ENCODE measurements at regions not wholly inside any gene's neighbourhood (a gene's known extent, or its start where the extent isn't known, plus 50 kb on each side); places are given as distances from the start of the nearest gene placed in this dataset.

GRCh38 chr21:17454315-17455027 is 58.4 kb upstream of the CXADR start:
- no peaks in the 10 kb centered on the region for H3K36me3 ChIP-seq
- DNase-seq (ENCODE audit: low spot score): no peak
- H3K27me3 ChIP-seq: no peaks in the 10 kb centered on the region

GRCh38 chr21:17455028-17455353 is 57.9 kb upstream of the CXADR start:
- no peak for TF ChIP-seq CTCF (IDR thresholded peaks at IDR 0.05)
- no peaks in the 10 kb centered on the region for H3K27me3 ChIP-seq
- H3K36me3 ChIP-seq: no peaks in the 10 kb centered on the region
- DNase-seq (ENCODE audit: low spot score): no peak
- H3K4me3 ChIP-seq: no peak overlapping the region
- H3K27ac ChIP-seq: no peak overlapping the region
- no peaks in the 10 kb centered on the region for H3K9me3 ChIP-seq
- H3K4me1 ChIP-seq: no peaks in the 10 kb centered on the region

More at GRCh38 chr21:17454315-17455027, 58.4 kb upstream of the CXADR start:
- H3K4me1 ChIP-seq: no peaks in the 10 kb centered on the region
- no peak overlapping the region for H3K27ac ChIP-seq
- no peak for TF ChIP-seq CTCF (IDR thresholded peaks at IDR 0.05)
- H3K9me3 ChIP-seq: no peaks in the 10 kb centered on the region
- no peak overlapping the region for H3K4me3 ChIP-seq

GRCh38 chr21:17455451-17455850 is 57.4 kb upstream of the CXADR start:
- Histone ChIP-seq H3K9me3 (no peaks in the 10 kb centered on the region), H3K27ac (no peak overlapping the region), H3K4me1 (no peaks in the 10 kb centered on the region), H3K36me3 (no peaks in the 10 kb centered on the region), H3K27me3 (no peaks in the 10 kb centered on the region), H3K4me3 (no peak overlapping the region)
- no peak for DNase-seq (ENCODE audit: low spot score)
- no peak for TF ChIP-seq CTCF (IDR thresholded peaks at IDR 0.05)

- no peak overlapping the region for H3K27ac ChIP-seq
- H3K9me3 ChIP-seq: no peaks in the 10 kb centered on the region
- no peak for DNase-seq (ENCODE audit: low spot score)
- H3K27me3 ChIP-seq: no peaks in the 10 kb centered on the region
- no peaks in the 10 kb centered on the region for H3K4me1 ChIP-seq
- H3K4me3 ChIP-seq: no peak overlapping the region
- no peak for TF ChIP-seq CTCF (IDR thresholded peaks at IDR 0.05)
- no peaks in the 10 kb centered on the region for H3K36me3 ChIP-seq
These were observed 54.6 kb upstream of the CXADR start for GRCh38 chr21:17458279-17458678.

GRCh38 chr21:17460094-17460493 is 52.7 kb upstream of the CXADR start:
- Histone ChIP-seq H3K4me3 (no peak overlapping the region), H3K36me3 (no peaks in the 10 kb centered on the region), H3K4me1 (no peaks in the 10 kb centered on the region), H3K27ac (peak overlapping the region; percentile 70 to 80), H3K9me3 (no peaks in the 10 kb centered on the region), H3K27me3 (no peaks in the 10 kb centered on the region)
- DNase-seq (ENCODE audit: low spot score): no peak
- TF ChIP-seq CTCF (IDR thresholded peaks at IDR 0.05): no peak

- Histone ChIP-seq H3K9me3 (no peaks in the 10 kb centered on the region), H3K4me3 (no peak overlapping the region), H3K27me3 (no peaks in the 10 kb centered on the region), H3K27ac (peak overlapping the region; percentile 70 to 80), H3K4me1 (no peaks in the 10 kb centered on the region), H3K36me3 (no peaks in the 10 kb centered on the region)
- no peak for TF ChIP-seq CTCF (IDR thresholded peaks at IDR 0.05)
- DNase-seq (ENCODE audit: low spot score): no peak
These were observed 51.8 kb upstream of the CXADR start for GRCh38 chr21:17461014-17461413.
